GM12878 (cell line): ENCODE measurements at regions not wholly inside any gene's neighbourhood (a gene's known extent, or its start where the extent isn't known, plus 50 kb on each side); places are given as distances from the start of the nearest gene placed in this dataset.

ENCODE experiments used
- ATAC-seq: fragments of 200-7000 bp; cut with Tn5 transposase; 3 replicates; pipeline ENCODE4 v1.9.1; 2020; ENCODE audit warnings: mild to moderate bottlenecking, moderate library complexity
- BruUV-seq: library from RNA; stranded (reverse); fragments of 400-500 nt; replicated peaks from 2 replicates; lab custom pipeline; 2021; lab: Mats Ljungman, UMichigan
- CTCF ChIA-PET: fragments of 300-600 bp; sonication (Branson Sonifier 250); formaldehyde crosslinking; extraction: SDS; loops from one replicate; lab custom pipeline; 2021; ENCODE audit warnings: inconsistent platforms; lab: Yijun Ruan, JAX
- POLR2A ChIA-PET: fragments of 350-600 bp; formaldehyde crosslinking; extraction: SDS; loops from one replicate; lab custom pipeline; 2021; ENCODE audit warnings: inconsistent platforms; lab: Charles Lee
- RAD21 ChIA-PET: fragments of 300-600 bp; sonication (Branson Sonifier 250); formaldehyde crosslinking; loops from one replicate; lab custom pipeline; 2023; ENCODE audit warnings: antibody characterized with exemption; ENCODE audit not compliant: unreplicated experiment; lab: Charles Lee
- SMC1A ChIA-PET: fragments of 300-600 bp; sonication (Branson Sonifier 250); formaldehyde crosslinking; loops from one replicate; lab custom pipeline; 2023; ENCODE audit not compliant: unreplicated experiment, uncharacterized antibody; lab: Charles Lee
- DNase-seq: peaks from one replicate; pipeline ENCODE4 v3.0.0-alpha.2; 2011; ENCODE audit warnings: low read depth, low spot score
- FAIRE-seq: peaks from 3 replicates; lab custom pipeline; 2011; peaks lifted over from hg19 to GRCh38; lab: Jason Lieb, UNC
- H2AFZ ChIP-seq: 2 replicates; pipeline ENCODE4 v1.6.0; 2011; ENCODE audit warnings: low read depth, low read length, control low read depth; ENCODE audit not compliant: control insufficient read depth
- H3K27ac ChIP-seq: 2 replicates; pipeline ENCODE4 v1.5.1; 2011; ENCODE audit warnings: control low read depth; ENCODE audit not compliant: control insufficient read depth, insufficient read depth
- H3K27me3 ChIP-seq, 2 experiments: replicated peaks in 1 of 2; 2 replicates each; pipeline versions ENCODE4 v1.6.0 to v1.6.1; 2011; ENCODE audit warnings: low read length in 1 of 2; ENCODE audit not compliant: control insufficient read depth in 2 of 2, insufficient read depth in 2 of 2
- H3K36me3 ChIP-seq, 2 experiments: 2 replicates each; pipeline ENCODE4 v1.5.1; 2011; ENCODE audit warnings: low read length in 1 of 2; ENCODE audit not compliant: control insufficient read depth in 2 of 2, insufficient read depth in 2 of 2
- H3K4me1 ChIP-seq: 2 replicates; pipeline ENCODE4 v1.6.1; 2011; ENCODE audit warnings: mild to moderate bottlenecking, low read length, moderate library complexity, mixed read lengths; ENCODE audit not compliant: control insufficient read depth, insufficient read depth
- H3K4me2 ChIP-seq: 2 replicates; pipeline ENCODE4 v1.6.0; 2011; ENCODE audit warnings: control low read depth; ENCODE audit not compliant: control insufficient read depth, insufficient read depth
- H3K4me3 ChIP-seq: fragments of 200-600 bp; sonication (generic); 2 replicates; pipeline ENCODE4 v1.5.1; 2016
- H3K79me2 ChIP-seq: 2 replicates; pipeline ENCODE4 v1.6.0; 2011; ENCODE audit warnings: low read length; ENCODE audit not compliant: control insufficient read depth, insufficient read depth
- H3K9ac ChIP-seq: 2 replicates; pipeline ENCODE4 v1.8.0; 2011; ENCODE audit warnings: low read length, control low read depth, mixed read lengths; ENCODE audit not compliant: control insufficient read depth, insufficient read depth
- H3K9me3 ChIP-seq: replicated peaks from 3 replicates; pipeline ENCODE4 v1.5.1; 2011; ENCODE audit warnings: mild to moderate bottlenecking, low read length; ENCODE audit not compliant: control insufficient read depth, insufficient read depth
- H4K20me1 ChIP-seq: 2 replicates; pipeline ENCODE4 v1.6.0; 2011; ENCODE audit not compliant: control insufficient read depth, insufficient read depth
- EP300 ChIP-seq, 2 experiments: fragments of 150-350 bp in 1 of 2; IDR thresholded peaks; 2 replicates each; pipeline ENCODE4 v1.6.1; 2011 to 2012; ENCODE audit warnings: low read depth in 2 of 2, low read length in 2 of 2, borderline replicate concordance in 1 of 2, improper control_type of control experiment in 1 of 2, inconsistent platforms in 1 of 2; ENCODE audit not compliant: control insufficient read depth in 1 of 2
- MEF2A ChIP-seq: IDR thresholded peaks from 2 replicates; pipeline ENCODE4 v1.6.1; 2011; ENCODE audit warnings: low read depth, mild to moderate bottlenecking, low read length, moderate library complexity; ENCODE audit not compliant: insufficient read depth
- MTA3 ChIP-seq: IDR thresholded peaks from 2 replicates; pipeline ENCODE4 v1.6.1; 2012; ENCODE audit warnings: low read length, inconsistent platforms, borderline replicate concordance
- MYC ChIP-seq: IDR thresholded peaks from 2 replicates; pipeline ENCODE4 v1.6.1; 2011; ENCODE audit warnings: mild to moderate bottlenecking, low read length, moderate library complexity, inconsistent platforms; ENCODE audit not compliant: insufficient read depth, insufficient replicate concordance, insufficient read length, severe bottlenecking
- SP1 ChIP-seq: IDR thresholded peaks from one replicate; pipeline ENCODE4 v1.6.1; 2011; ENCODE audit warnings: low read depth, low read length
- TCF7 ChIP-seq: IDR thresholded peaks from 2 replicates; pipeline ENCODE4 v1.6.1; 2014; ENCODE audit warnings: antibody characterized with exemption, borderline replicate concordance
- ZNF687 ChIP-seq: fragments of 450-650 bp; IDR thresholded peaks from 2 replicates; pipeline ENCODE4 v1.6.1; 2017; ENCODE audit warnings: mild to moderate bottlenecking, moderate library complexity
- WGBS: methylation state at CpG from one replicate; pipeline ENCODE4 v1.1.6; 2016; ENCODE audit warnings: low lambda C conversion rate; ENCODE audit not compliant: insufficient replicate concordance, insufficient coverage; ENCODE audit errors: missing lambda C conversion rate; 5-methylcytosine and 5-hydroxymethylcytosine counted together
- in situ Hi-C: fragments of 300-500 bp; cut with MboI; formaldehyde crosslinking; loops from 9 replicates; pipeline ENCODE4 v1.14.3; 2018; ENCODE audit warnings: mixed read lengths
- intact Hi-C: fragments of 100-400 bp; cut with micrococcal nuclease; formaldehyde crosslinking; loops from one replicate; pipeline ENCODE4 v1.14.2; 2022; ENCODE audit not compliant: unreplicated experiment

- BruUV-seq = no TSS peak
- Histone ChIP-seq H3K79me2 (no peaks in the 10 kb centered on the region), H3K27ac (no peak overlapping the region), H3K4me2 (no peak overlapping the region), H3K4me3 (no peak overlapping the region), H4K20me1 (0 out of 2 replicates have a peak, but pooled peaks cover 2% of the 10 kb centered on the region), H3K4me1 (no peaks in the 10 kb centered on the region), H3K27me3 (no peaks in the 10 kb centered on the region), H2AFZ (no peak overlapping the region), H3K36me3 (no peaks in the 10 kb centered on the region), H3K9me3 (no peaks in the 10 kb centered on the region), H3K9ac (no peak overlapping the region)
- WGBS = 73% methylated on average over 22 of the region's 22 CpGs
- FAIRE-seq = no peak
- intact Hi-C loops (no loop called here), in situ Hi-C loops (no loop called here)
- ChIA-PET CTCF (no interaction called here), RAD21 (no interaction called here), POLR2A (no interaction called here), SMC1A (no interaction called here)
- no peak for ATAC-seq
- no peak for DNase-seq
- TF ChIP-seq ZNF687 (no peak), SP1 (no peak), MEF2A (no peak), MYC (no peak), EP300 (IDR thresholded peaks at IDR 0.05; ENCODE audit: borderline replicate concordance in 1 of 2, control insufficient read depth in 1 of 2, low read depth in 2 of 2, low read length in 2 of 2) (no peak), MTA3 (no peak), TCF7 (no peak)
These were observed 64.9 kb downstream of the DLL1 start for GRCh38 chr6:170225852-170226417.
